Endothelial cell of umbilical vein (primary cell): ENCODE measurements at regions not wholly inside any gene's neighbourhood (a gene's known extent, or its start where the extent isn't known, plus 50 kb on each side); places are given as distances from the start of the nearest gene placed in this dataset.

ENCODE experiments used
- EZH2 ChIP-seq: IDR thresholded peaks from 2 replicates; pipeline ENCODE4 v1.6.1; 2012; ENCODE audit warnings: borderline replicate concordance, low read depth, mild to moderate bottlenecking, moderate library complexity, low read length, inconsistent platforms; ENCODE audit not compliant: severe bottlenecking
- GATA2 ChIP-seq: IDR thresholded peaks from 2 replicates; pipeline ENCODE4 v1.7.0; 2011; ENCODE audit warnings: low read depth, mild to moderate bottlenecking, moderate library complexity, mixed read lengths, low read length; ENCODE audit not compliant: insufficient read length, insufficient read depth
- JUN ChIP-seq: IDR thresholded peaks from 2 replicates; pipeline ENCODE4 v1.6.1; 2011; ENCODE audit warnings: borderline replicate concordance, low read depth; ENCODE audit not compliant: insufficient read length, insufficient read depth
- MYC ChIP-seq: IDR thresholded peaks from one replicate; pipeline ENCODE4 v1.6.1; 2011; ENCODE audit warnings: mild to moderate bottlenecking, low read depth, low read length
- POLR2A ChIP-seq: IDR thresholded peaks from 2 replicates; pipeline ENCODE4 v1.6.1; 2012; ENCODE audit warnings: low read depth, mild to moderate bottlenecking, control low read depth, low read length
- POLR2AphosphoS5 ChIP-seq: IDR thresholded peaks from 2 replicates; pipeline ENCODE4 v1.6.1; 2012; ENCODE audit warnings: low read depth, mild to moderate bottlenecking, control low read depth, low read length, moderate library complexity; ENCODE audit not compliant: insufficient read depth
- TF ChIP-seq, protein P1 (sequence below), 2 donors: IDR thresholded peaks; 1 replicate in 1 of 2; 2 replicates in 1 of 2; pipeline ENCODE4 v1.5.1; 2011; ENCODE audit warnings: low read length in 2 of 2, mild to moderate bottlenecking in 2 of 2, moderate library complexity in 2 of 2, control low read depth in 1 of 2, inconsistent platforms in 1 of 2, low read depth in 1 of 2; ENCODE audit not compliant: insufficient read depth in 1 of 2; ENCODE audit errors: extremely low read depth in 1 of 2
- TF ChIP-seq, protein P2 (sequence below): IDR thresholded peaks from 2 replicates; pipeline ENCODE4 v1.6.1; 2011; ENCODE audit not compliant: insufficient read depth, insufficient read length

DNA sequence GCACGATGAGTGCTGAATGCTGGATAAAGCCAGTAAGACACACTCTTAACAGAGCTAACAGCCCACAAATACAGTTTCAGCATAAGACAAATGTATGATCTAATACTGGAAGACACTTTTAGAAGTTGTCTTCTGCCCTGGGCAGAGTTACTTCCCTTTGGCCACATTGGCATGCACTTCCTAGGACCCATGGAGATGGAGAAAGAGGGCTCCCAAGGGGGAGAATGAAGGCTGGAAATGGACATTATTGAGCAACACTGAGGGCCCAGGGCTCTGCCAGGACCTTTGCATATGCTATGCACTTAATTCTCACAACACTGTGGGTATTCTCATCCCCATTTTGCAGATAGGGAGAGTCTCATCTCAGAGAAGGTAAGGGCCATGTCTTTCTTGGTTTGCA, 123.1 kb downstream of the ADAMTS15 start:
- TF ChIP-seq, protein P1, sequence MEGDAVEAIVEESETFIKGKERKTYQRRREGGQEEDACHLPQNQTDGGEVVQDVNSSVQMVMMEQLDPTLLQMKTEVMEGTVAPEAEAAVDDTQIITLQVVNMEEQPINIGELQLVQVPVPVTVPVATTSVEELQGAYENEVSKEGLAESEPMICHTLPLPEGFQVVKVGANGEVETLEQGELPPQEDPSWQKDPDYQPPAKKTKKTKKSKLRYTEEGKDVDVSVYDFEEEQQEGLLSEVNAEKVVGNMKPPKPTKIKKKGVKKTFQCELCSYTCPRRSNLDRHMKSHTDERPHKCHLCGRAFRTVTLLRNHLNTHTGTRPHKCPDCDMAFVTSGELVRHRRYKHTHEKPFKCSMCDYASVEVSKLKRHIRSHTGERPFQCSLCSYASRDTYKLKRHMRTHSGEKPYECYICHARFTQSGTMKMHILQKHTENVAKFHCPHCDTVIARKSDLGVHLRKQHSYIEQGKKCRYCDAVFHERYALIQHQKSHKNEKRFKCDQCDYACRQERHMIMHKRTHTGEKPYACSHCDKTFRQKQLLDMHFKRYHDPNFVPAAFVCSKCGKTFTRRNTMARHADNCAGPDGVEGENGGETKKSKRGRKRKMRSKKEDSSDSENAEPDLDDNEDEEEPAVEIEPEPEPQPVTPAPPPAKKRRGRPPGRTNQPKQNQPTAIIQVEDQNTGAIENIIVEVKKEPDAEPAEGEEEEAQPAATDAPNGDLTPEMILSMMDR (IDR thresholded peaks at IDR 0.05; ENCODE audit: extremely low read depth in 1 of 2, insufficient read depth in 1 of 2, low read depth in 1 of 2, low read length in 2 of 2) = no peak
- no peak for TF ChIP-seq POLR2AphosphoS5
- TF ChIP-seq, protein P2, sequence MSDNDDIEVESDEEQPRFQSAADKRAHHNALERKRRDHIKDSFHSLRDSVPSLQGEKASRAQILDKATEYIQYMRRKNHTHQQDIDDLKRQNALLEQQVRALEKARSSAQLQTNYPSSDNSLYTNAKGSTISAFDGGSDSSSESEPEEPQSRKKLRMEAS = no peak
- no peak for TF ChIP-seq POLR2A
- TF ChIP-seq GATA2 = no peak
- TF ChIP-seq EZH2 = no peak
- TF ChIP-seq MYC = no peak
- no peak for TF ChIP-seq JUN
